ENCODE measurements at regions not wholly inside any gene's neighbourhood (a gene's known extent, or its start where the extent isn't known, plus 50 kb on each side); places are given as distances from the start of the nearest gene placed in this dataset.

- no peak overlapping the region for H3K23ac ChIP-seq (ENCODE audit: insufficient read length)
- H3K23me2 ChIP-seq (ENCODE audit: low read depth, low read length), result no peaks in the 10 kb centered on the region
- no peak overlapping the region for H3K18ac ChIP-seq (ENCODE audit: extremely low read depth, low read length)
- WGBS, 2 experiments (ENCODE audit: extremely low coverage in 1 of 2, insufficient coverage in 1 of 2, insufficient read length in 1 of 2, insufficient replicate concordance in 2 of 2, low coverage in 1 of 2, low lambda C conversion rate in 2 of 2, missing lambda C conversion rate in 1 of 2), result 30% methylated on average over 7 of the region's 7 CpGs; no CpG with 5 or more reads in 1 of the 2 experiments
- H3K14ac ChIP-seq (ENCODE audit: insufficient read length), result no peak overlapping the region
- H4K91ac ChIP-seq (replicated peaks; ENCODE audit: insufficient read length, low read length), result no peak overlapping the region
- no peak overlapping the region for H4K5ac ChIP-seq (ENCODE audit: insufficient read length, low read depth, low read length)
- FAIRE-seq, result peak; percentile 85
- H2AFZ ChIP-seq (ENCODE audit: low read length), result peak overlapping the region; percentile 86
- no peak overlapping the region for H2BK12ac ChIP-seq (ENCODE audit: low read depth, low read length)
- peak; percentile 58 to 81 for DNase-seq (ENCODE audit: low read depth in 1 of 2, low spot score in 2 of 2)
- no peak overlapping the region for H3K27ac ChIP-seq (ENCODE audit: low read depth, low read length)
- H2BK120ac ChIP-seq (replicated peaks; ENCODE audit: low read depth, low read length), result no peak overlapping the region
- no peaks in the 10 kb centered on the region; a peak in 1 of 7 replicates for H3K4me1 ChIP-seq (replicated peaks in 1 of 4; ENCODE audit: control insufficient read depth in 3 of 4, insufficient read depth in 4 of 4, low read length in 3 of 4)
- no peaks in the 10 kb centered on the region for H4K20me1 ChIP-seq (replicated peaks in 1 of 2; ENCODE audit: control insufficient read depth in 1 of 2, insufficient read depth in 2 of 2, low read length in 2 of 2)
- no peak overlapping the region for H2BK5ac ChIP-seq (ENCODE audit: low read depth, low read length)
- no peak for TF ChIP-seq SP4 (IDR thresholded peaks at IDR 0.05; ENCODE audit: low read length)
- TF ChIP-seq EGR1 (IDR thresholded peaks at IDR 0.05; ENCODE audit: borderline replicate concordance, low read depth, low read length), result no peak
- no peak for TF ChIP-seq SRF (IDR thresholded peaks at IDR 0.05; ENCODE audit: low read depth, low read length)
- TF ChIP-seq RAD21 (IDR thresholded peaks at IDR 0.05 in 1 of 2, conservative IDR thresholded peaks at IDR 0.05 in 1 of 2; ENCODE audit: low read depth in 2 of 2, low read length in 2 of 2), result peak; percentile 99 to 100
- TF ChIP-seq EP300 (IDR thresholded peaks at IDR 0.05; ENCODE audit: borderline replicate concordance in 1 of 2, low read depth in 2 of 2, low read length in 2 of 2), result peak in 1 of 2 experiments; percentile 30; a peak in 1 of 3 replicates
- peak; percentile 73 to 95 (median 88) for TF ChIP-seq CTCF (IDR thresholded peaks at IDR 0.05; ENCODE audit: control extremely low read depth in 1 of 3, insufficient read depth in 1 of 3, low read depth in 1 of 3, low read length in 3 of 3)
- no peak for TF ChIP-seq TCF12 (IDR thresholded peaks at IDR 0.05; ENCODE audit: low read depth, low read length)
- peak; percentile 36; the same call in 1 of the 2 replicates for TF ChIP-seq YY1 (IDR thresholded peaks at IDR 0.05; ENCODE audit: low read depth, low read length)
- CTCF ChIA-PET (ENCODE audit: partially characterized antibody), result interaction anchor here (0.6 to 10.6 kb wide), 52 partner anchors 9 to 641 kb away, joined by 3 to 107 read pairs (median 4); no protein-coding TSS in a partner anchor
- no peak overlapping the region for H2BK20ac ChIP-seq (ENCODE audit: low read length)
- POLR2A ChIA-PET (ENCODE audit: partially characterized antibody), result interaction anchor here (0.6 to 1.1 kb wide), 2 partner anchors 85 to 403 kb away, joined by 4 to 5 read pairs; no protein-coding TSS in a partner anchor
- no peaks in the 10 kb centered on the region for H3K36me3 ChIP-seq (ENCODE audit: control insufficient read depth in 2 of 4, insufficient read depth in 4 of 4, low read length in 3 of 4)
- no peak overlapping the region for H3K56ac ChIP-seq (replicated peaks; ENCODE audit: insufficient read length, low read depth, low read length)
- no peak overlapping the region for H4K8ac ChIP-seq (ENCODE audit: extremely low read depth, insufficient read depth, low read length)
- no peaks in the 10 kb centered on the region for H3K79me1 ChIP-seq (ENCODE audit: low read depth, low read length)
- H3K27me3 ChIP-seq (replicated peaks in 1 of 4; ENCODE audit: control insufficient read depth in 3 of 4, extremely low read depth in 1 of 4, insufficient read depth in 3 of 4, low read length in 3 of 4), result peaks cover 0 to 1% (median 0%) of the 10 kb centered on the region in 4 experiments; a peak in 1 of 7 replicates
- H2AK5ac ChIP-seq (ENCODE audit: low read depth, low read length), result no peak overlapping the region
- no peak overlapping the region for H3K4me3 ChIP-seq (ENCODE audit: extremely low read depth in 1 of 4, insufficient read depth in 2 of 4, low read depth in 3 of 4, low read length in 4 of 4)
- no peak overlapping the region for H2BK15ac ChIP-seq (ENCODE audit: low read length)
- no peaks in the 10 kb centered on the region for H3K79me2 ChIP-seq (ENCODE audit: control insufficient read depth in 1 of 2, insufficient read depth in 2 of 2, low read length in 2 of 2)
- H3K9ac ChIP-seq (replicated peaks in 1 of 4; ENCODE audit: extremely low read depth in 1 of 4, low read depth in 3 of 4, low read length in 3 of 4), result no peak overlapping the region
- no peak overlapping the region for H3K4ac ChIP-seq (replicated peaks; ENCODE audit: insufficient read length, low read depth, low read length)
- H3K4me2 ChIP-seq (ENCODE audit: insufficient read depth in 1 of 2, low read depth in 2 of 2, low read length in 2 of 2), result no peak overlapping the region
- H3K9me3 ChIP-seq (ENCODE audit: insufficient read depth in 2 of 2, low read depth in 1 of 2, low read length in 1 of 2), result no peaks in the 10 kb centered on the region
Observed at GRCh38 chr18:54444319-54444914, 86.7 kb downstream of the C18orf54 start.
